HL-60 (cell line): ENCODE measurements at regions not wholly inside any gene's neighbourhood (a gene's known extent, or its start where the extent isn't known, plus 50 kb on each side); places are given as distances from the start of the nearest gene placed in this dataset.

ENCODE experiments used
- CTCF ChIP-seq: IDR thresholded peaks from one replicate; pipeline ENCODE4 v1.5.1; 2011; ENCODE audit warnings: low read length, control low read depth, inconsistent platforms; ENCODE audit not compliant: insufficient read depth
- TF ChIP-seq, protein P1 (sequence below): IDR thresholded peaks from 2 replicates; pipeline ENCODE4 v1.6.1; 2012; ENCODE audit warnings: low read depth; ENCODE audit not compliant: insufficient replicate concordance

DNA sequence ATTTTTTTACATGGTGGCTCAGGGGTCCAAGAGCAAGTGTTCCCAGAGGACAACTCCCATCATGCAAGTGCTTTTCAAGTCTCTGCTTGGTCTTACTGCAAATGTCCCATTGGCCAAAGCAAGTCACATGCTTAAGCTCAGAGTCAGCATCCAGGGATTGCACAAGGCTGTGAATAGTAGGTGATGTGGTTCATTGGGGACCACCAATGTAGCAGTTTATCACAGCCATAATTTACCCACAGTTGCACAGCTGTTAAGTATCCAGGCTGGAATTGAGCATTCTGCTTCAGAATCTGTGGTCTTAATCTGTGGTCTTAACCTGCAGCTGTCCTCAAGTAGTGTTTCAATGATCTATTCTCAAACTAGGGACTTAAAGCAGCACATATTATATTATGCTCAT is 71.4 kb upstream of the PLCL2 start:
- no peak for TF ChIP-seq CTCF
- TF ChIP-seq, protein P1, sequence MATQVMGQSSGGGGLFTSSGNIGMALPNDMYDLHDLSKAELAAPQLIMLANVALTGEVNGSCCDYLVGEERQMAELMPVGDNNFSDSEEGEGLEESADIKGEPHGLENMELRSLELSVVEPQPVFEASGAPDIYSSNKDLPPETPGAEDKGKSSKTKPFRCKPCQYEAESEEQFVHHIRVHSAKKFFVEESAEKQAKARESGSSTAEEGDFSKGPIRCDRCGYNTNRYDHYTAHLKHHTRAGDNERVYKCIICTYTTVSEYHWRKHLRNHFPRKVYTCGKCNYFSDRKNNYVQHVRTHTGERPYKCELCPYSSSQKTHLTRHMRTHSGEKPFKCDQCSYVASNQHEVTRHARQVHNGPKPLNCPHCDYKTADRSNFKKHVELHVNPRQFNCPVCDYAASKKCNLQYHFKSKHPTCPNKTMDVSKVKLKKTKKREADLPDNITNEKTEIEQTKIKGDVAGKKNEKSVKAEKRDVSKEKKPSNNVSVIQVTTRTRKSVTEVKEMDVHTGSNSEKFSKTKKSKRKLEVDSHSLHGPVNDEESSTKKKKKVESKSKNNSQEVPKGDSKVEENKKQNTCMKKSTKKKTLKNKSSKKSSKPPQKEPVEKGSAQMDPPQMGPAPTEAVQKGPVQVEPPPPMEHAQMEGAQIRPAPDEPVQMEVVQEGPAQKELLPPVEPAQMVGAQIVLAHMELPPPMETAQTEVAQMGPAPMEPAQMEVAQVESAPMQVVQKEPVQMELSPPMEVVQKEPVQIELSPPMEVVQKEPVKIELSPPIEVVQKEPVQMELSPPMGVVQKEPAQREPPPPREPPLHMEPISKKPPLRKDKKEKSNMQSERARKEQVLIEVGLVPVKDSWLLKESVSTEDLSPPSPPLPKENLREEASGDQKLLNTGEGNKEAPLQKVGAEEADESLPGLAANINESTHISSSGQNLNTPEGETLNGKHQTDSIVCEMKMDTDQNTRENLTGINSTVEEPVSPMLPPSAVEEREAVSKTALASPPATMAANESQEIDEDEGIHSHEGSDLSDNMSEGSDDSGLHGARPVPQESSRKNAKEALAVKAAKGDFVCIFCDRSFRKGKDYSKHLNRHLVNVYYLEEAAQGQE, result no peak
